K562 (cell line): ENCODE measurements at regions not wholly inside any gene's neighbourhood (a gene's known extent, or its start where the extent isn't known, plus 50 kb on each side); places are given as distances from the start of the nearest gene placed in this dataset.

Experiments
- ATAC-seq: fragments of 200-7000 bp; cut with Tn5 transposase; 3 replicates; pipeline ENCODE4 v1.9.1; 2020; ENCODE audit warnings: moderate library complexity
- BruUV-seq: library from RNA; stranded (reverse); fragments of 400-500 nt; replicated peaks from 2 replicates; lab custom pipeline; 2021; lab: Mats Ljungman, UMichigan
- CTCF ChIA-PET: fragments of 300-600 bp; formaldehyde crosslinking; extraction: SDS; loops from one replicate; lab custom pipeline; 2021; ENCODE audit warnings: low intra/inter-chr PET ratio; lab: Yijun Ruan, JAX
- POLR2A ChIA-PET: fragments of 300-600, 350-650 bp; sonication (Branson Sonifier 250); formaldehyde crosslinking; extraction: SDS; loops from one replicate; lab custom pipeline; 2021; ENCODE audit warnings: antibody characterized with exemption, inconsistent platforms; lab: Yijun Ruan, JAX
- DNase-seq, 4 experiments: peaks; one replicate each; pipeline versions ENCODE4 v3.0.0 to v3.0.0-alpha.2; 2011 to 2018; ENCODE audit warnings: low spot score in 3 of 4, mixed read lengths in 3 of 4; ENCODE audit errors: extremely low read depth in 1 of 4
- FAIRE-seq: peaks from 2 replicates; lab custom pipeline; 2011; peaks lifted over from hg19 to GRCh38; lab: Jason Lieb, UNC
- H2AFZ ChIP-seq: 2 replicates; pipeline ENCODE4 v1.6.0; 2011; ENCODE audit warnings: low read depth, low read length, control low read depth, inconsistent platforms
- H3K27ac ChIP-seq: fragments of 200-600 bp; 3 replicates; pipeline ENCODE4 v1.8.0; 2011; ENCODE audit warnings: low read depth, mild to moderate bottlenecking, control low read depth, inconsistent platforms, low read length, moderate library complexity, mixed read lengths; ENCODE audit errors: extremely low read depth
- H3K27me3 ChIP-seq, 2 experiments: fragments of 300-600 bp in 1 of 2; 2 replicates in 1 of 2; 3 replicates in 1 of 2; pipeline versions ENCODE4 v1.6.0 to v1.8.0; 2011; ENCODE audit warnings: inconsistent platforms in 2 of 2, low read length in 2 of 2, mild to moderate bottlenecking in 1 of 2, mixed read lengths in 1 of 2, moderate library complexity in 1 of 2; ENCODE audit not compliant: control insufficient read depth in 2 of 2, insufficient read depth in 2 of 2
- H3K36me3 ChIP-seq: fragments of 300-600 bp; 3 replicates; pipeline ENCODE4 v1.8.0; 2011; ENCODE audit warnings: mild to moderate bottlenecking, low read length, inconsistent platforms; ENCODE audit not compliant: control insufficient read depth, insufficient read depth
- H3K4me1 ChIP-seq, 2 experiments: fragments of 200-600 bp in 1 of 2; replicated peaks in 1 of 2; 2 replicates in 1 of 2; 3 replicates in 1 of 2; pipeline versions ENCODE4 v1.5.1 to v1.8.0; 2011; ENCODE audit warnings: inconsistent platforms in 2 of 2, low read length in 2 of 2, mild to moderate bottlenecking in 1 of 2, mixed read lengths in 1 of 2, moderate library complexity in 1 of 2; ENCODE audit not compliant: control insufficient read depth in 2 of 2, insufficient read depth in 2 of 2
- H3K4me2 ChIP-seq: 2 replicates; pipeline ENCODE4 v1.6.1; 2011; ENCODE audit warnings: low read length, control low read depth, inconsistent platforms, mixed read lengths; ENCODE audit not compliant: insufficient read depth
- H3K4me3 ChIP-seq: fragments of 200-600 bp; sonication (generic), shearing (Covaris generic); 2 replicates; pipeline ENCODE4 v1.5.1; 2016; ENCODE audit warnings: control low read depth, inconsistent platforms
- H3K79me2 ChIP-seq: fragments of 200-600 bp; 3 replicates; pipeline ENCODE4 v1.8.0; 2011; ENCODE audit warnings: low read length, inconsistent platforms; ENCODE audit not compliant: control insufficient read depth, insufficient read depth
- H3K9ac ChIP-seq, 2 experiments: 2 replicates each; pipeline versions ENCODE4 v1.6.0 to v1.6.1; 2011; ENCODE audit warnings: low read depth in 2 of 2, low read length in 2 of 2, control low read depth in 1 of 2, inconsistent platforms in 1 of 2, mild to moderate bottlenecking in 1 of 2, mixed read lengths in 1 of 2; ENCODE audit not compliant: insufficient read depth in 1 of 2
- H3K9me1 ChIP-seq: one replicate; pipeline ENCODE4 v1.6.0; 2011; ENCODE audit warnings: inconsistent platforms, mild to moderate bottlenecking, low read length, moderate library complexity; ENCODE audit not compliant: control insufficient read depth, insufficient read depth
- H3K9me3 ChIP-seq: replicated peaks from 2 replicates; pipeline ENCODE4 v1.5.1; 2011; ENCODE audit warnings: low read depth, low read length, inconsistent platforms; ENCODE audit not compliant: control insufficient read depth, insufficient read depth
- H4K20me1 ChIP-seq: replicated peaks from 2 replicates; pipeline ENCODE4 v1.6.1; 2011; ENCODE audit warnings: low read length, inconsistent platforms, mixed read lengths; ENCODE audit not compliant: control insufficient read depth, insufficient read depth
- BMI1 ChIP-seq: fragments of 150-350 bp; IDR thresholded peaks from 2 replicates; pipeline ENCODE4 v1.6.1; 2014; ENCODE audit warnings: low read length
- CBX5 ChIP-seq: IDR thresholded peaks from 2 replicates; pipeline ENCODE4 v1.6.1; 2014; ENCODE audit warnings: low read depth, borderline replicate concordance
- ESRRB ChIP-seq: fragments of 250-450 bp; sonication (Bioruptor Pico); IDR thresholded peaks from 2 replicates; pipeline ENCODE4 v1.5.0; 2020; ENCODE audit warnings: mild to moderate bottlenecking, moderate library complexity, borderline replicate concordance
- MAX ChIP-seq: sonication (generic); formaldehyde crosslinking; IDR thresholded peaks from 2 replicates; pipeline ENCODE4 v1.9.0; 2022; ENCODE audit warnings: mild to moderate bottlenecking, missing genetic modification reagents
- NKRF ChIP-seq: fragments of 450-650 bp; IDR thresholded peaks from 2 replicates; pipeline ENCODE4 v1.6.1; 2016; ENCODE audit warnings: borderline replicate concordance
- PREB ChIP-seq: sonication (generic); formaldehyde crosslinking; IDR thresholded peaks from 2 replicates; pipeline ENCODE4 v1.8.1; 2023; ENCODE audit warnings: mild to moderate bottlenecking, missing genetic modification reagents
- RAD21 ChIP-seq, 2 experiments: fragments of 250-450 bp in 1 of 2; fragments of 450-650 bp in 1 of 2; sonication (Bioruptor Pico) in 1 of 2; formaldehyde crosslinking in 1 of 2; IDR thresholded peaks in 1 of 2; conservative IDR thresholded peaks in 1 of 2; 2 replicates each; pipeline versions ENCODE4 v1.4.0 to v1.8.0; 2020 to 2022; ENCODE audit warnings: mild to moderate bottlenecking in 2 of 2, moderate library complexity in 1 of 2
- RBM14 ChIP-seq: fragments of 200-400 bp; formaldehyde crosslinking; IDR thresholded peaks from 2 replicates; pipeline ENCODE4 v1.6.1; 2018; ENCODE audit warnings: low read depth, mild to moderate bottlenecking, low read length, moderate library complexity, borderline replicate concordance; ENCODE audit not compliant: insufficient read depth
- RBM22 ChIP-seq: fragments of 200-400 bp; formaldehyde crosslinking; IDR thresholded peaks from 2 replicates; pipeline ENCODE4 v1.6.1; 2018; ENCODE audit warnings: low read length, low read depth; ENCODE audit not compliant: poor library complexity, severe bottlenecking
- RFX5 ChIP-seq: IDR thresholded peaks from 2 replicates; pipeline ENCODE4 v1.6.1; 2011; ENCODE audit warnings: low read depth, mild to moderate bottlenecking, improper control_type of control experiment, low read length
- ZFP36 ChIP-seq: fragments of 150-350 bp; IDR thresholded peaks from 2 replicates; pipeline ENCODE4 v1.6.1; 2018; ENCODE audit warnings: low read length, low read depth; ENCODE audit not compliant: partially characterized antibody
- ZNF217 ChIP-seq: sonication (generic); formaldehyde crosslinking; IDR thresholded peaks from 2 replicates; pipeline ENCODE4 v1.8.0; 2022; ENCODE audit warnings: mild to moderate bottlenecking, missing genetic modification reagents
- WGBS: fragments of 100-300 bp; shearing (Covaris generic); methylation state at CpG from one replicate; pipeline ENCODE4 v1.1.6; 2016; ENCODE audit warnings: low coverage, mixed read lengths; ENCODE audit not compliant: insufficient coverage; ENCODE audit errors: missing lambda C conversion rate; 5-methylcytosine and 5-hydroxymethylcytosine counted together
- in situ Hi-C: fragments of 300-500 bp; cut with MboI; formaldehyde crosslinking; loops from 4 replicates; pipeline ENCODE4 v1.15.0; 2018; ENCODE audit warnings: inconsistent platforms, mixed read lengths
- intact Hi-C: fragments of 100-400 bp; cut with micrococcal nuclease; formaldehyde crosslinking; loops from 2 replicates; pipeline ENCODE4 v1.14.2; 2022

GRCh38 chr6:132131758-132132157 is 180.6 kb upstream of the CCN2 start:
- no peak for TF ChIP-seq ESRRB (CRISPR knock-in tag)
- no peak for TF ChIP-seq ZFP36
- no peak for TF ChIP-seq NKRF
- no peak for TF ChIP-seq RBM22
- TF ChIP-seq RAD21 (CRISPR knock-in tag; conservative IDR thresholded peaks at IDR 0.05 in 1 of 2, IDR thresholded peaks at IDR 0.05 in 1 of 2): no peak
- no peak for TF ChIP-seq RFX5
- TF ChIP-seq CBX5: no peak
- no peak for TF ChIP-seq MAX (CRISPR knock-in tag)
- TF ChIP-seq BMI1: no peak
- no peak for TF ChIP-seq ZNF217
- TF ChIP-seq RBM14: no peak
- TF ChIP-seq PREB (CRISPR knock-in tag): no peak
- Histone ChIP-seq H3K27ac (no peak overlapping the region), H2AFZ (no peak overlapping the region), H3K9ac (no peak overlapping the region), H3K4me2 (no peak overlapping the region), H3K4me3 (no peak overlapping the region), H3K79me2 (no peaks in the 10 kb centered on the region), H3K36me3 (no peaks in the 10 kb centered on the region), H4K20me1 (no peaks in the 10 kb centered on the region), H3K4me1 (no peaks in the 10 kb centered on the region), H3K9me1 (no peaks in the 10 kb centered on the region), H3K27me3 (no peaks in the 10 kb centered on the region), H3K9me3 (no peaks in the 10 kb centered on the region)
- DNase-seq (no peak), FAIRE-seq (no peak), ATAC-seq (no peak)
- intact Hi-C loops: no loop called here
- POLR2A ChIA-PET: no interaction called here
- CTCF ChIA-PET: no interaction called here
- no TSS peak for BruUV-seq
- in situ Hi-C loops: no loop called here
- WGBS: 0% methylated on average over 2 of the region's 2 CpGs
